ENCODE measurements at regions not wholly inside any gene's neighbourhood (a gene's known extent, or its start where the extent isn't known, plus 50 kb on each side); places are given as distances from the start of the nearest gene placed in this dataset.
"Not testable (repeated sequence)": the region's sequence is repeated elsewhere in the genome, so short reads cannot be mapped to it uniquely, and the experiment has no call there.

DNA sequence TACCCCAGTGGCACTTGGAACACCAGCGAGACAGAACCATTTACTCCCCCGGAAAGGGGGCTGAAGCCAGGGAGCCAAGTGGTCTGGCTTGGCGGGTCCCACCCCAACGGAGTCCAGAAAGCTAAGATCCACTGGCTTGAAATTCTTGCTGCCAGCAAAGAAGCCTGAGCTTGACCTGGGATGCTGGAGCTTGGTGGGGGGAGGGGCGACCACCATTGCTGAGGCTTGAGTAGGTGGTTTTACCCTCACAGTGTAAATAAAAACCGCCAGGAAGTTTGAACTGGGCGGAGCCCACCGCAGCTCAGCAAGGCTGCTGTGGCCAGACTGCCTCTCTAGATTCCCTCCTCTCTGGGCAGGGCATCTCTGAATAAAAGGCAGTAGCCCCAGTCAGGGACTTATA is 62.8 kb downstream of the RPS24 start:
- in situ Hi-C loops (cut with HindIII; ENCODE audit: low sequenced_read_pairs); DNase-seq (ENCODE audit: low spot score): not testable (repeated sequence)

- in situ Hi-C loops (cut with HindIII; ENCODE audit: low sequenced_read_pairs); DNase-seq (ENCODE audit: low spot score): not testable (repeated sequence)
These were observed 68.9 kb downstream of the RPS24 start for GRCh38 chr10:78102593-78102992.

GRCh38 chr10:78109210-78109609 is 75.5 kb downstream of the RPS24 start:
- no peak for DNase-seq (ENCODE audit: low spot score)
- in situ Hi-C loops (cut with HindIII; ENCODE audit: low sequenced_read_pairs), result no loop called here

DNA sequence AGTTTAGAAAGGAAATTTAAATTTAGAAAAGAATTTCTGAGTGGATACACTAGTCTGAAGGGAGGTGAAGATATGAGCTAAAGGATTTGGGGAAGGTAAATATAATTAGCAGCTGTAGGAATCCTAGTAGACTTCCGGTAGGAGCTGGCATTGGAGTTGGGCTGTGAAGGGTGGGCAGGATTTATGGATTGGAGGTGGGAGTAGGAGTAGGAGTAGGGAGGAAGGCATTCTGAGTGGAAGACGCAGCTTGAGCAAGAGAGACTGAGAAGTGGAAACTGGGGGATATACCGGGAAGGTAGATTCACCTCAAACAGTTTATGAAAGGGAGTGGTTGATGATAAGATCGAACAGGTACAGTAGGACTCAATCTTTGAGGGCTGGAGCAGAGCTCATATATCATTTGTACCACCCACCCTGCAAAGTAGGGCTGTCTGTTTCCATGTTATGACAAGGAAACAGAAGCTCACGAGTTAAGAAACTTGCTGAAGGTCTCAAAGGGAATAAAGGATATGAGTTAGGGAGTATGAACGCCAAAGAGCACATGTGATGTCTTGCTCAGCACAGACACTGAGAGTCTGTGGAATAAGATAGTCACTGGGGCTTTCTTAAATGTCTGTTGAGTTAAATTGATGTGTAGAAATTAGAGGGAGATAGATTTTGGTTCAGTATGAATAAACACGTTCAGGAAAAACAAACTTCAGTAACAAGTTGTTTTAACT is 81.6 kb downstream of the RPS24 start:
- DNase-seq (ENCODE audit: low spot score), result no peak
- in situ Hi-C loops (cut with HindIII; ENCODE audit: low sequenced_read_pairs), result no loop called here

DNA sequence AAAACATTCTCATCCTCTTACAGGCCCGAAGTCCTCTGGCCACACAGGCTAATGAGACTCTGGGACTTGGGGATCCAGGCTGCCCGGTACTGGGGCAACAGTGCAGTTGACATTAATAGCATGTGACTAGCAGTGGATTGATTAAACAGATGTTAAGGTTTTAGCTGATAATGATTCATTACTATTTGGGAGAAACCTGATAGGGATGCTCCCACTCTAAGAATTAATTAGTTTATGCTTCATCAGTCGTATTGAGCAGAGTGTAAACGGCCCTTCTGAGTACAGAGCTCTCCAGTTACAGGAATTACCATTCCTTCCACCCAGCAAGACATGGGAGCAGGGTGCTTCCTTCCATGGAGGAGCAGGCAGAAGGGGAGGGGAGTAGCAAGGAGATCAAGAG is 82.7 kb downstream of the RPS24 start:
- in situ Hi-C loops (cut with HindIII; ENCODE audit: low sequenced_read_pairs), result no loop called here
- DNase-seq (ENCODE audit: low spot score), result no peak

DNA sequence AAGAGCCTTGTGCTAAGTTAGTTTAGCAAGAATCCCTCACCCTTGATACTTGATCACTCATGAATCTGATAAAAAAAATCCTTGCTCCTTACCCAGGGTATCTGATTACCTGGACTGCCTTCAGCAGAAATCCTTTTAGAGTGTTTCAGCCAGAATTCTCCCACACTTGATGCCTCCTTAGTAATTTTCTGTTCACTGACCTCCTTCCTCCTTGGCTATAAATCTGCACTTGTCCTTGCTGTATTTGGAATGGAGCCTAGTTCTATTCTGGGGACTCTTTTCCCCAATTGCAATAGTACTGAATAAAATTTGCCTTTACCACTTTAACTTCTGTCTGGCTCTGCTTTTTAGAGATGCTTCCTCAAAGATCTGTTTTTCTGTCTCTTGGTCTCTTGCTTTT is 84.9 kb downstream of the RPS24 start:
- in situ Hi-C loops (cut with HindIII; ENCODE audit: low sequenced_read_pairs), result no loop called here
- no peak for DNase-seq (ENCODE audit: low spot score)

DNA sequence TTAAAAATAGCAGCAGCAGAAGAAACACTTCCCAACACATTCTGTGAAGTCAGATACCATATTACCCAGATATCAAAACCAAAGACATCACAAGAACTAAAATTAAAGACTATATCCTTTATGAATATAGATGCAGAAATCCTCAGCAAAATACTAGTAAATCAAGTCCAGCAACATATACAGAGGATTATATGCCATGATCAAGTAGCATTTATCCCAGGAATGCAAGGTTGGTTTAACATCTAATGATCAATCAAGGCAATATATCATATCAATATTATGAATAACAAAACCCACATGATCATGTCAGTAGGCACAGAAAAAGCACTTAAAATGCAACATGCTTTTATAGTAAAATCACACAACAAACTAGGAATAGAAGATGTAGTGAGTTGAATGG is 88.1 kb downstream of the RPS24 start:
- in situ Hi-C loops (cut with HindIII; ENCODE audit: low sequenced_read_pairs), result no loop called here
- no peak for DNase-seq (ENCODE audit: low spot score)

GRCh38 chr10:78124167-78124566 is 90.5 kb downstream of the RPS24 start:
- in situ Hi-C loops (cut with HindIII; ENCODE audit: low sequenced_read_pairs), result no loop called here
- no peak for DNase-seq (ENCODE audit: low spot score)

DNA sequence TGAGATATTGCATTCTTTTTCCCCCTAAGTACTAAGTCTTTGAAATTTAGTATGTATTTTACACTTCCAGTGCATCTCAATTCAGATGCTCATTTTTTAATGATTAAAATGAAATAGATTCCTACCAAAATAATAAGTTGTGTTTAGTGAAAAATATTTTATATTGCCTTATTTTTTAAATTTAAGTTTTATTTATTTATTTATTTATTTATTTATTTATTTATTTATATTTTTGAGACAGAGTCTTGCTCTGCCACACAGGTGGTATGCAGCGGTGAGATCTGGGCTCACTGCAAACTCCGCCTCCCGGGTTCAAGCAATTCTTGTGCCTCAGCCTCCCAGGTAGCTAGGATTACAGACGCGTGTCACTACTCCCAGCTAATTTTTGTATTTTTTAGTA is 95.5 kb downstream of the RPS24 start:
- no peak for DNase-seq (ENCODE audit: low spot score)
- in situ Hi-C loops (cut with HindIII; ENCODE audit: low sequenced_read_pairs), result no loop called here

DNA sequence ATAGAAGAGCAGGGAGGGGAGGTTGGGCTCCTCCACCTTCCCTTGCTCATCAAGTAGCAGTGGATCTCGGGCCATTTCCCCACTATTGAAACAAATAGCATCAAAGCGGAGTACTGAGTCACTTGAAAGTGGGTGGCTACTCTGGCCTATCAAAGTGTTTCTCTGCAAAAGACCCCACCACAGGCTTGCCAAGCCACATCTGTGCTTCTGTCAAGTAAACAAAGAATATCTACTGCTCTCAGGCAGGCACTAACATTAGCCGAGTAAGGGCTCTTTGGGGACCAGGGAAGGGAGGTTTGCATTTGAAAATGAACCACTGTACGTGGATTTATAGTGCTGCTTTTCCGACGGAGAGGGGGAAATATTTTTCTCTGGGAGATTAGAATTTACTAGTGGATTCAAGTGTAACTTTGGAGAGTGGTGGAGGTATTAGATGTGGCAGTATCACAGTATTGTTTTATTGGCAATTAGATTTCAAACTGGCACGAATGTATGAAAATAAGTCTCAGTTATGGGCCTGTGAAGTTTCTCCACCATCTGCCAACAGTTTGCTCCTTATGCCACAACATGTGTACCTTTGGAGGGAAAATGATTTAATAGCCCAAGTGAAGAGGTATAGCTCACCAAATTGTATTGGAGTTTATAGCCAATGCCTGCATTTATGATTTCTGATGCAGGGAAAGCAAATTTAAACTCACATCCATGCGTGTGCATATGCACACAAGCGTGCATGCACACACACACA is 97.5 kb downstream of the RPS24 start:
- DNase-seq (ENCODE audit: low spot score), result no peak
- in situ Hi-C loops (cut with HindIII; ENCODE audit: low sequenced_read_pairs), result no loop called here

DNA sequence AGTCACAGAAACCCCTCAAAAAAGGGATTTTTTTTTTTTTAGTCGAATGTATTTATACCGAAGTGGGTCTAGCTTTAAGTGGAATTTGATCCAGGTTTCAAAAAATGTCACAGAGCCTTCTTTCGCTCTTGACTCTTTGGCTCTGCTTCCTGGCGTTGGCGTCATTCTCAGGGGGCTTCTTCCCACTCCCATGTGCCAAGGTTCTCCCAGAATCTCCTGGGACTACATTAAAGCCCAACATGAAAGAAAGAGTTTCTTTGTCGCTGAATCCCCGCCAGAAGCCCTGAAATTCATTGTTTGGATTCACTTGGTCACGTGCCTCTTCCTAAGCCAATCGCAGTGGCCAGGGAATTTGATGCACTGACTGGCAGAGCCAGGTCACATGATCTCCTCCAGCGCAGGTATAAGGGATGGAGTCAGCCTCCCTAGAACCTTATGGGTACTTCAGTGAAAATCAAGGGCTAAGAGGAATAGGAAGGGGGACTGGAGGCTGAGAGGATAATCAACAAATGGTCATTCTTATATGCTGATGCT is 101.2 kb downstream of the RPS24 start:
- in situ Hi-C loops (cut with HindIII; ENCODE audit: low sequenced_read_pairs), result no loop called here
- DNase-seq (ENCODE audit: low spot score), result no peak

DNA sequence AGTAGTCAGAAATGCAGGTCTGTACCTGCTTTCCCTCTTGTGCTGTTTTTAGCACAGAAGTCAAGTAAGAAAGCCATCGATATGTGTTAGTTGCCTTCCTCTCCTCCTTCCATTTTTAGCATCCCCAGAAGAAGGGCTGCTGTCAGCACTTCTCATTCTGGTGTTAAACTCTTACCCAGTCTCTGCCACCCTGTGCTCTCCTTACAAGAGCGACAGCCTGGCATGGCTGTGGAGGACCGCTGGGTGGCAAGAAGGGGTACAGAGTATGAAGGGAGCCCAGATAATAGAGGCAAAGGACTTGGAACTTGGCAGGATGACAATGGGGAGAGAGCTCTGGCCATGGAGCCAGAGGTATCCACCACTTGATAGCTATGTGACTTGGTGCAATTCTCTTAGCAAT is 103.5 kb downstream of the RPS24 start:
- in situ Hi-C loops (cut with HindIII; ENCODE audit: low sequenced_read_pairs), result no loop called here
- DNase-seq (ENCODE audit: low spot score), result no peak

- DNase-seq (ENCODE audit: low spot score), result peak; percentile 15
- in situ Hi-C loops (cut with HindIII; ENCODE audit: low sequenced_read_pairs), result no loop called here
These were observed 105.7 kb downstream of the RPS24 start for GRCh38 chr10:78139341-78139740.

DNA sequence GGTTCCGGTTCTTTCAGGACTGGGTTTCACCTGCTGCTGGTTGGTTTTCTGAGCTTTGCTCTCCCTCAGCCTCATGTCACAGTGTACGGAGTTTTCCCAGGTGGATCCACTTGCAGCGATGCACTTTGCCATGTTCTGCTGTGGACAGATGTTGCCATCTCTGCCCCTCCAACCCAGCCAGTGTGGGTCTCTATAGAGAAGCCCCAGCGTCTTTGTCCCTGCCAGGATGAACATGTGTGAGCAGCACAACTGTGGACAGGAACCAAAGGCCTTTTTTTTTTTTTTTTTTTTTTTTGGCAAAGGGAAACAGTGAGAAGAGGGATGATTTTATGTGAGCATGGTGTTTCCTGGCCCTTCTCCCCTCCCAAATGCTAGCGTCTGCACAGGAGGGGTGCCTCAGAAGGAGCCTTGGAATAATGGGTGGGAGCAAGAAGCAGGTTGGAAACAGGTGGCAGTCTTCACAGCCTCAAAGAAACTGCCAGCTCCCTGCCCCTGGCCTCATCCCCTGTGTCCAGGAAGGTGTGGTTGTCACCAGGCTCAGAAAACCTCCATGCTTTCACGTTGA is 106.5 kb downstream of the RPS24 start:
- in situ Hi-C loops (cut with HindIII; ENCODE audit: low sequenced_read_pairs), result no loop called here

DNA sequence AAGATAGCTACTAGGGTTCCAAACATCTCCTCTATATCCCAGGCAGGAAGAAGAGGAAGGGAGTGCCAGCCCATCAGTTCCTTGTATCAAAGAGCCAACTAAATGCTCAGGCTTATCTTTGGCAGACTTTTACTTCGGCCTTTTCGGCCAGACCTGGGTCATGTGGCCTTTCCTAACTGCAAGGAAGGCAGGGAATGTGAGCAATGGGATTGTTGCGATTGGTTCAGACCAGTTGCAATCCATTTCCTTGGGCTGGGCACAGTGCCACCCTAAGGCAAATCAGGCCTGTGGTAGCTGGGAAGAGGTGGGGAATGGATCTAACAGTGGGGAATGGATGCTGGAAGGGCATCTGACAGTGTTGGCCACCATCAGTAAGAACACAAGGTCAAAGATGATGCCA is 109.9 kb downstream of the RPS24 start:
- DNase-seq (ENCODE audit: low spot score), result no peak
- in situ Hi-C loops (cut with HindIII; ENCODE audit: low sequenced_read_pairs), result no loop called here

More for the DNA sequence above, 106.5 kb downstream of the RPS24 start:
- peak; percentile 8 for DNase-seq (ENCODE audit: low spot score)

DNA sequence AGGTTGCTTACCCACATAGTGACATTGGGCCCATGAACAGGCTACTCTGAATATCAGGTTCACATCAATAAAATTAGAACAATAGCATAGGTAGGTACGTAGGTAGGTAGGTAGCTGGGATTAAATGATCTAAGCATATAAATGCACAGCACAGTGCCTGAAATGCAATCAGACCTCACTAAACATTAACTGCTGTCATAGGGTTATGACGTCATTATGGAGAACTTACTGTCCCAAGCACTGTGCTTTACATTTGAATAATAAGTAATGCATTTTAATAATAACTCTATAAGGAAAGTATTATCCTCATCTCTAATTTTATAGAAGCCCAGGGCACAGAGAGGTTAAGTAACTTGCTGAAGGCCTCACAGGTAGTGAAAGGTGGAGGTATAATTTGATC is 112.5 kb downstream of the RPS24 start:
- in situ Hi-C loops (cut with HindIII; ENCODE audit: low sequenced_read_pairs), result no loop called here
- no peak for DNase-seq (ENCODE audit: low spot score)

- no peak for DNase-seq (ENCODE audit: low spot score)
- in situ Hi-C loops (cut with HindIII; ENCODE audit: low sequenced_read_pairs), result no loop called here
These were observed 113.5 kb downstream of the RPS24 start for GRCh38 chr10:78147202-78147601.

- no peak for DNase-seq (ENCODE audit: low spot score)
- in situ Hi-C loops (cut with HindIII; ENCODE audit: low sequenced_read_pairs), result no loop called here
These were observed 114.7 kb downstream of the RPS24 start for GRCh38 chr10:78148216-78148960.

DNA sequence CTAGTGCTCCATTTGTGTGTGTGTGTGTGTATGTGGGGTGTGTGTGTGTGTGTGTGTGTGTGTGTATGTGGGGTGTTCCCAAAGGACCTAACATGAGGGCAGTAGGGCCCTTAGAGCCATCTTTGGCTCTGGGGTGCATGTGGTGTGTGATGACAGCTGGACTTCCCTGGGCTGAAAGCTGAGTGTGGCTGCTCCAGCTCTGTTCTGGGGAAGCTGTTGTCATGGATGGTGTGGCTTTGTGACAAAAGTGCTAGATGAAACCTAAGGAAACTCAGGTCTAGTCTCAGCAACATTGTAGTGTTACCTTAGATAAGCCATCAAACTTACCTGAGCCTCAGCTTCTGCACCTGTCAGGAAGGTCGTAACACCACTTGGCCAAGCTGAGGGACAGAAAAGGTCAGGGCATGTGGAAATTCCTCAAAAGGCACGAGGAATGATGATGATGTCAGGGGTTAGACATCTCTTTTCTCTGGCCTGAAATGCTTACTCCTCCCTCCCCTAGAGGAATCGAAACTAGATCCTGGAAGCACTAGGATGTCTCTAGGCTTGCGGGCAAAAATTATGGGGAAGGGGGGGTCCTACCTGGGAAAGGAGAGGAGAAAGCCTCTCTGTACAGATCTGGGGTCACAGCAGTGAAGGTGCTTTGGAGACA is 115.4 kb downstream of the RPS24 start:
- DNase-seq (ENCODE audit: low spot score), result no peak
- in situ Hi-C loops (cut with HindIII; ENCODE audit: low sequenced_read_pairs), result no loop called here
